SK-N-SH treated with all-trans-retinoic acid at 6 μM for 48 hours (cell line): ENCODE measurements at regions not wholly inside any gene's neighbourhood (a gene's known extent, or its start where the extent isn't known, plus 50 kb on each side); places are given as distances from the start of the nearest gene placed in this dataset.

Experiments used
- ATAC-seq: fragments of 200-7000 bp; cut with Tn5 transposase; 3 replicates; pipeline ENCODE4 v1.9.1; 2020; ENCODE audit warnings: mild to moderate bottlenecking, moderate library complexity
- ARNTL ChIP-seq: fragments of 450-650 bp; formaldehyde crosslinking; IDR thresholded peaks from 2 replicates; pipeline ENCODE4 v1.5.0; 2020; ENCODE audit warnings: low read depth, mild to moderate bottlenecking, moderate library complexity, borderline replicate concordance
- CSDC2 ChIP-seq: fragments of 250-450 bp; sonication (Bioruptor Pico); IDR thresholded peaks from 2 replicates; pipeline ENCODE4 v1.5.0; 2020; ENCODE audit warnings: mild to moderate bottlenecking, moderate library complexity
- CSRNP3 ChIP-seq: fragments of 250-450 bp; sonication (Bioruptor Pico); IDR thresholded peaks from 2 replicates; pipeline ENCODE4 v1.5.1; 2021; ENCODE audit warnings: mild to moderate bottlenecking, moderate library complexity
- ESRRG ChIP-seq: fragments of 250-450 bp; sonication (Bioruptor Pico); IDR thresholded peaks from 2 replicates; pipeline ENCODE4 v1.6.1; 2021; ENCODE audit warnings: mild to moderate bottlenecking
- GLIS3 ChIP-seq: fragments of 250-450 bp; sonication (Bioruptor Pico); IDR thresholded peaks from 2 replicates; pipeline ENCODE4 v1.5.0; 2020; ENCODE audit warnings: mild to moderate bottlenecking, moderate library complexity
- ISL1 ChIP-seq: fragments of 250-450 bp; sonication (Bioruptor Pico); IDR thresholded peaks from 2 replicates; pipeline ENCODE4 v2.1.2; 2022; ENCODE audit warnings: mild to moderate bottlenecking, moderate library complexity
- OSR1 ChIP-seq: fragments of 250-450 bp; sonication (Bioruptor Pico); IDR thresholded peaks from 2 replicates; pipeline ENCODE4 v1.8.0; 2022; ENCODE audit warnings: moderate library complexity, mild to moderate bottlenecking, inconsistent platforms
- PATZ1 ChIP-seq: fragments of 250-450 bp; sonication (Bioruptor Pico); IDR thresholded peaks from 2 replicates; pipeline ENCODE4 v1.8.0; 2020; ENCODE audit warnings: mild to moderate bottlenecking, moderate library complexity, borderline replicate concordance
- PPARA ChIP-seq: fragments of 250-450 bp; sonication (Bioruptor Pico); IDR thresholded peaks from 2 replicates; pipeline ENCODE4 v1.5.0; 2020; ENCODE audit warnings: mild to moderate bottlenecking, borderline replicate concordance
- RARB ChIP-seq: fragments of 250-450 bp; sonication (Bioruptor Pico); IDR thresholded peaks from 2 replicates; pipeline ENCODE4 v1.8.0; 2021; ENCODE audit warnings: mild to moderate bottlenecking, moderate library complexity
- SNAI2 ChIP-seq: fragments of 250-450 bp; sonication (Bioruptor Pico); IDR thresholded peaks from 2 replicates; pipeline ENCODE4 v1.5.0; 2020; ENCODE audit warnings: mild to moderate bottlenecking, moderate library complexity
- TCF4 ChIP-seq: fragments of 250-450 bp; sonication (Bioruptor Pico); IDR thresholded peaks from 2 replicates; pipeline ENCODE4 v1.8.0; 2021; ENCODE audit warnings: mild to moderate bottlenecking, moderate library complexity, borderline replicate concordance
- TOX ChIP-seq: fragments of 250-450 bp; sonication (Bioruptor Pico); IDR thresholded peaks from 2 replicates; pipeline ENCODE4 v1.8.0; 2021; ENCODE audit warnings: mild to moderate bottlenecking, moderate library complexity, borderline replicate concordance
- TSHZ2 ChIP-seq: fragments of 250-450 bp; sonication (Bioruptor Pico); IDR thresholded peaks from 2 replicates; pipeline ENCODE4 v1.5.0; 2020; ENCODE audit warnings: mild to moderate bottlenecking, moderate library complexity
- ZC3H10 ChIP-seq: fragments of 250-450 bp; sonication (Bioruptor Pico); IDR thresholded peaks from 2 replicates; pipeline ENCODE4 v1.5.1; 2021; ENCODE audit warnings: mild to moderate bottlenecking, moderate library complexity
- ZFP3 ChIP-seq: fragments of 250-450 bp; sonication (Bioruptor Pico); IDR thresholded peaks from 2 replicates; pipeline ENCODE4 v1.5.0; 2020; ENCODE audit warnings: mild to moderate bottlenecking, moderate library complexity
- ZFP30 ChIP-seq: fragments of 450-650 bp; formaldehyde crosslinking; IDR thresholded peaks from 2 replicates; pipeline ENCODE4 v1.5.0; 2022; ENCODE audit warnings: mild to moderate bottlenecking, moderate library complexity
- ZNF565 ChIP-seq: fragments of 450-650 bp; formaldehyde crosslinking; conservative IDR thresholded peaks from 2 replicates; pipeline ENCODE4 v1.5.0; 2020; ENCODE audit warnings: low read depth, mild to moderate bottlenecking, moderate library complexity
- ZNF70 ChIP-seq: fragments of 450-650 bp; formaldehyde crosslinking; IDR thresholded peaks from 2 replicates; pipeline ENCODE4 v1.5.0; 2020; ENCODE audit warnings: mild to moderate bottlenecking, moderate library complexity
- ZNF8 ChIP-seq: fragments of 450-650 bp; formaldehyde crosslinking; IDR thresholded peaks from 2 replicates; pipeline ENCODE4 v1.5.0; 2020; ENCODE audit warnings: mild to moderate bottlenecking, moderate library complexity
- TF ChIP-seq, protein P1 (sequence below): fragments of 250-450 bp; sonication (Bioruptor Pico); IDR thresholded peaks from 2 replicates; pipeline ENCODE4 v1.5.1; 2020; ENCODE audit warnings: low read depth, mild to moderate bottlenecking, moderate library complexity

DNA sequence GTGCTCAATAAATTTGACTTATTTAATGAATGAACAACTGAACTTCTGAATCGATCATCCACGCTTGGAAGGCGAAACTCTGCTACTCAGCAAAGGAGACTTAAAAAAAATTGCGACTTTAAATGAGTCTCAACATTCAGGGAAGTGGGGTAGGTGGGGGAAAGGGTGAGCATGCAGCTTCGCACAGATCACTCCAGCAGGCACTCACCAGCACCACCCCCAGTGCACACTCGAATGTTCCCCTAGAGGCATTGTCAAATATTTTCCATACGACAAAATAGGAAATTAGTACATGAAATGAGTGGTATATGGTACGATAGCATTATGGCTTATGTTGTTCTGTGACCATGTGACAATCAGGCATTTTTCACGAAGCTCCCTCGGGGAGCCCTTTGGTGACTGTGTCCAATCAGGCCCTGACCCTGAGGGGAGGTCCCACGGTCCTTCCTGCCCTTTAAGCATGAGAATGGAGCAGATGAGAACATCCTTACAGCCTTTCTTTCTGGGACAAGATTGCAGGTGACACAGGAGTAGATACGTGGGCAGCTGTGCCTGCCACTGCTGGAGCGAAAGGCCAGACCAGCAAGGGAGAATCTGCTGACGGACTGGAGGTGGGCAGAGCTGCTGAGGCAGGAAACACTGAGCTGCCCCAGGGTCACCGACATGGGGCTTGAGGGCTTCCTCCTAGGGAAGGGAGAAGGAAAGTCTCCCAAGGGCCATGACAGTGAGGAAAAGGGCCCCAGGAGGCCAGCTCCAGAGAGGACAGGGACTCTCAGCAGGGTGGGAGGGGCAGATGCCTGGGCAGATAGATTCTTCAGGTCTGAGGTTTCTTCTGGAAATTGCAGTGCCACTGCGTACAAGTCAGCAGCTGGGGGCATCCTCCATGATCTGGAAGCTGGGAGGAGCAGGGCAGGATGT is 101.3 kb upstream of the ID2 start:
- ATAC-seq: no peak; the same call in 2 of the 3 replicates
- TF ChIP-seq ZNF70 (CRISPR knock-in tag): no peak
- TF ChIP-seq TOX (CRISPR knock-in tag): no peak
- TF ChIP-seq ZNF8 (CRISPR knock-in tag): no peak
- no peak for TF ChIP-seq ARNTL (CRISPR knock-in tag)
- TF ChIP-seq ZFP30 (CRISPR knock-in tag): no peak
- no peak for TF ChIP-seq ESRRG (CRISPR knock-in tag)
- no peak for TF ChIP-seq ISL1 (CRISPR knock-in tag)
- no peak for TF ChIP-seq TSHZ2
- no peak for TF ChIP-seq TCF4 (CRISPR knock-in tag)
- TF ChIP-seq ZC3H10: no peak
- no peak for TF ChIP-seq CSRNP3 (CRISPR knock-in tag)
- TF ChIP-seq SNAI2 (CRISPR knock-in tag): no peak
- TF ChIP-seq PATZ1 (CRISPR knock-in tag): no peak
- no peak for TF ChIP-seq RARB (CRISPR knock-in tag)
- TF ChIP-seq PPARA (CRISPR knock-in tag): no peak
- TF ChIP-seq CSDC2 (CRISPR knock-in tag): no peak
- no peak for TF ChIP-seq ZNF565 (CRISPR knock-in tag)
- no peak for TF ChIP-seq ZFP3 (CRISPR knock-in tag)
- no peak for TF ChIP-seq GLIS3 (CRISPR knock-in tag)
- TF ChIP-seq, protein P1, sequence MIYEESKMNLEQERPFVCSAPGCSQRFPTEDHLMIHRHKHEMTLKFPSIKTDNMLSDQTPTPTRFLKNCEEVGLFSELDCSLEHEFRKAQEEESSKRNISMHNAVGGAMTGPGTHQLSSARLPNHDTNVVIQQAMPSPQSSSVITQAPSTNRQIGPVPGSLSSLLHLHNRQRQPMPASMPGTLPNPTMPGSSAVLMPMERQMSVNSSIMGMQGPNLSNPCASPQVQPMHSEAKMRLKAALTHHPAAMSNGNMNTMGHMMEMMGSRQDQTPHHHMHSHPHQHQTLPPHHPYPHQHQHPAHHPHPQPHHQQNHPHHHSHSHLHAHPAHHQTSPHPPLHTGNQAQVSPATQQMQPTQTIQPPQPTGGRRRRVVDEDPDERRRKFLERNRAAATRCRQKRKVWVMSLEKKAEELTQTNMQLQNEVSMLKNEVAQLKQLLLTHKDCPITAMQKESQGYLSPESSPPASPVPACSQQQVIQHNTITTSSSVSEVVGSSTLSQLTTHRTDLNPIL (CRISPR knock-in tag): no peak

DNA sequence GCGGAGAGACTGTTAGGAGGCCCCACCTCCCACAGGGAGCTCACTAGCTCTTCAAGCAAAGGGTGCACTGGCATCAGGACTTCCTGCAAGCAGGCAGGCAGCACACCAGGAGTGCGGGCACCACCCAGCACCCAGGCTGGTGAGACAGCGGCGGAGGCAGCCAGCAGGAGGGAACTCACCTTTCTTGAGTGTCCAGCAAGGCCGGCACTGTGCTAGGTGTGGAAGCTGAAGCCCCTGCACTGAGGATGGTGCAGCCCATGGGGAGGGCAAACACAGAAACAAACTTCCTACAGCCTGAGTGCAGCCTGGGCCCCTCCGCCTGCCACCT is 100.7 kb upstream of the ID2 start:
- ATAC-seq: no peak
- no peak for TF ChIP-seq ZC3H10
- TF ChIP-seq ZNF70 (CRISPR knock-in tag): no peak

DNA sequence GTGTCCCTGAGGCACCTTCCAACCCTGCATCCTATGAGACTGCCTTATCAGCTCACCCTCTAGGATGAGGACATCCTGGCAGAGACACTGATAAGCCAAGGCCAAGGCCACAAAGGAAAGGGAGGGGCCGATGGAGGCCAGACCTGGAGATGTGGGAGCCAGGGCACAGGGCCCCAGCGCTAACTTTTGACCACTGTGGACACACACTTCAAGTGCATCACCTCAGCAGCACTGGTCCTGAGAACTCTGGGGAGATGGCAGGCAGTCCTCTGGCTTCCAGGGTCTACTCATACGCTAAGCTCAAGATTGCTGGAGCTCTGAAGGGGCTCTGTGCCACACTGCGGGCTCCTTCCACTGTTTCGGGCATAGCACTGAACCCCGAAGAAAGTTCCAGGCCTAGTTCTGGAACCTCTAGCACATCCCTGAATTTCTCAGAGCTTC is 100.2 kb upstream of the ID2 start:
- ATAC-seq: no peak; the same call in 1 of the 3 replicates
- TF ChIP-seq TCF4 (CRISPR knock-in tag) (no peak), ZNF8 (CRISPR knock-in tag) (no peak), RARB (CRISPR knock-in tag) (no peak), OSR1 (CRISPR knock-in tag) (no peak), PATZ1 (CRISPR knock-in tag) (no peak), ZC3H10 (no peak), CSRNP3 (CRISPR knock-in tag) (no peak), CSDC2 (CRISPR knock-in tag) (no peak), TSHZ2 (no peak), ZFP30 (CRISPR knock-in tag) (no peak)
- TF ChIP-seq, protein P1 (CRISPR knock-in tag): no peak
